ENCODE measurements at regions not wholly inside any gene's neighbourhood (a gene's known extent, or its start where the extent isn't known, plus 50 kb on each side); places are given as distances from the start of the nearest gene placed in this dataset.

DNA sequence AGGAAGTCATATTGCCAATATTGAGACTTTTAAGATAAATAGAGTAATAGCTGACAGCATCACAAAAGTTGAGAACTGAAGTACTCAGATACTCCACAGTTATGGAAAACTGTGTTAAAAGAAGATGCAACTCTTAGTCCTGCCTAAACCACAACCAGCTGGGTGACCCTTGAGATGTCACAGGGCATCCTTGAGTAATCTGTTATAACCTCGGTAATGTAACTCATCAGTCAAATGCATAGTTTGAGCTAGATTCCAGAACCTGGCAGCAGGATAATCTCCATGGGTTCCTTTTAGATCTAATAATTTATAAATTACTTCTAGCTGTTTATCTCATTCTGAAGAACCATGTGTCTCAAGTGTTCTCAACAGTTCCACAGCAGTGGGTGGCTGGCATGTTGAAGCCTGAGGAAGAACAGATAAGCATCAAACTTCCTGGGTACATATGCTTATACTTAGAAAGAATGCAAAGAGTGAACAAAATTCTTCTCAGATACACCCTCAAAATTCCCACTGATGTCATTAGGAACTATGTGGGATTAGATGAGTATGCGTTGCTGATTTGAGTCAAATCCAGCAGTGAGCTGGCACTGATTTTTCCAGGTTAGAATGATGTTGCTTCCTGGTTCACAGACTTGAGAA is 304.1 kb upstream of the ERBB4 start:
- H3K27ac ChIP-seq (ENCODE audit: control insufficient read depth, insufficient read depth), result no peak overlapping the region
- FAIRE-seq, result no peak
- ATAC-seq, result no peak
- ChIA-PET CTCF (no interaction called here), POLR2A (no interaction called here), RAD21 (ENCODE audit: unreplicated experiment) (no interaction called here), SMC1A (ENCODE audit: uncharacterized antibody, unreplicated experiment) (interaction anchor here (1.1 to 2.3 kb wide), 3 partner anchors 10 to 65 kb away, joined by 3 to 7 read pairs (median 3); no protein-coding TSS in a partner anchor)
- 100% methylated on average over 2 of the region's 2 CpGs for WGBS (ENCODE audit: insufficient coverage, insufficient replicate concordance, low lambda C conversion rate, missing lambda C conversion rate)
- H3K9ac ChIP-seq (ENCODE audit: control insufficient read depth, insufficient read depth, low read length), result no peak overlapping the region
- intact Hi-C loops (cut with micrococcal nuclease; ENCODE audit: unreplicated experiment) (no loop called here), in situ Hi-C loops (cut with MboI) (no loop called here)
- no peak overlapping the region for H2AFZ ChIP-seq (ENCODE audit: control insufficient read depth, low read depth, low read length)
- no peaks in the 10 kb centered on the region for H3K36me3 ChIP-seq (ENCODE audit: control insufficient read depth in 2 of 2, insufficient read depth in 2 of 2, low read length in 1 of 2)
- BruUV-seq (replicated peaks), result no TSS peak
- no peak overlapping the region for H3K4me2 ChIP-seq (ENCODE audit: control insufficient read depth, insufficient read depth)
- no peaks in the 10 kb centered on the region for H3K9me3 ChIP-seq (replicated peaks; ENCODE audit: control insufficient read depth, insufficient read depth, low read length)
- no peak overlapping the region for H3K4me3 ChIP-seq
- H4K20me1 ChIP-seq (ENCODE audit: control insufficient read depth, insufficient read depth), result no peaks in the 10 kb centered on the region
- no peaks in the 10 kb centered on the region for H3K4me1 ChIP-seq (ENCODE audit: control insufficient read depth, insufficient read depth, low read length)
- DNase-seq (ENCODE audit: low read depth, low spot score), result no peak
- H3K79me2 ChIP-seq (ENCODE audit: control insufficient read depth, insufficient read depth, low read length), result no peaks in the 10 kb centered on the region
- no peaks in the 10 kb centered on the region for H3K27me3 ChIP-seq (replicated peaks in 1 of 2; ENCODE audit: control insufficient read depth in 2 of 2, insufficient read depth in 2 of 2, low read length in 1 of 2)
- TF ChIP-seq HSF1 (IDR thresholded peaks at IDR 0.05; ENCODE audit: low read depth, low read length) (no peak), CUX1 (IDR thresholded peaks at IDR 0.05; ENCODE audit: insufficient replicate concordance, low read depth, low read length) (no peak), GABPA (IDR thresholded peaks at IDR 0.05; ENCODE audit: low read depth) (no peak), SREBF1 (IDR thresholded peaks at IDR 0.05; ENCODE audit: low read length) (no peak), PAX5 (IDR thresholded peaks at IDR 0.05; ENCODE audit: borderline replicate concordance, low read depth, low read length) (no peak), FOXK2 (IDR thresholded peaks at IDR 0.05) (no peak), POLR2AphosphoS2 (IDR thresholded peaks at IDR 0.05; ENCODE audit: low read depth, low read length) (no peak), MXI1 (IDR thresholded peaks at IDR 0.05; ENCODE audit: low read depth, low read length) (no peak), POLR2A (IDR thresholded peaks at IDR 0.05; ENCODE audit: low read depth, low read length) (no peak), RCOR1 (conservative IDR thresholded peaks at IDR 0.05; ENCODE audit: low read depth, low read length) (no peak), ZNF217 (IDR thresholded peaks at IDR 0.05) (no peak), SPI1 (IDR thresholded peaks at IDR 0.05; ENCODE audit: borderline replicate concordance, insufficient read depth, low read depth, low read length) (no peak)
- TF ChIP-seq, protein P1, sequence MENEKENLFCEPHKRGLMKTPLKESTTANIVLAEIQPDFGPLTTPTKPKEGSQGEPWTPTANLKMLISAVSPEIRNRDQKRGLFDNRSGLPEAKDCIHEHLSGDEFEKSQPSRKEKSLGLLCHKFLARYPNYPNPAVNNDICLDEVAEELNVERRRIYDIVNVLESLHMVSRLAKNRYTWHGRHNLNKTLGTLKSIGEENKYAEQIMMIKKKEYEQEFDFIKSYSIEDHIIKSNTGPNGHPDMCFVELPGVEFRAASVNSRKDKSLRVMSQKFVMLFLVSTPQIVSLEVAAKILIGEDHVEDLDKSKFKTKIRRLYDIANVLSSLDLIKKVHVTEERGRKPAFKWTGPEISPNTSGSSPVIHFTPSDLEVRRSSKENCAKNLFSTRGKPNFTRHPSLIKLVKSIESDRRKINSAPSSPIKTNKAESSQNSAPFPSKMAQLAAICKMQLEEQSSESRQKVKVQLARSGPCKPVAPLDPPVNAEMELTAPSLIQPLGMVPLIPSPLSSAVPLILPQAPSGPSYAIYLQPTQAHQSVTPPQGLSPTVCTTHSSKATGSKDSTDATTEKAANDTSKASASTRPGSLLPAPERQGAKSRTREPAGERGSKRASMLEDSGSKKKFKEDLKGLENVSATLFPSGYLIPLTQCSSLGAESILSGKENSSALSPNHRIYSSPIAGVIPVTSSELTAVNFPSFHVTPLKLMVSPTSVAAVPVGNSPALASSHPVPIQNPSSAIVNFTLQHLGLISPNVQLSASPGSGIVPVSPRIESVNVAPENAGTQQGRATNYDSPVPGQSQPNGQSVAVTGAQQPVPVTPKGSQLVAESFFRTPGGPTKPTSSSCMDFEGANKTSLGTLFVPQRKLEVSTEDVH (IDR thresholded peaks at IDR 0.05; ENCODE audit: low read depth, partially characterized antibody), result no peak

All from GM12878 (cell line).